Calu3 (cell line): ENCODE measurements at regions not wholly inside any gene's neighbourhood (a gene's known extent, or its start where the extent isn't known, plus 50 kb on each side); places are given as distances from the start of the nearest gene placed in this dataset.

Source experiments
- BruUV-seq: library from RNA; stranded (reverse); fragments of 400-500 nt; replicated peaks from 2 replicates; lab custom pipeline; 2021; lab: Mats Ljungman, UMichigan
- CTCF ChIA-PET: fragments of 300-600 bp; sonication (Branson Sonifier 250); formaldehyde crosslinking; loops from one replicate; lab custom pipeline; 2022; ENCODE audit warnings: antibody characterized with exemption; lab: Charles Lee
- DNase-seq: peaks from one replicate; pipeline ENCODE4 v3.0.0; 2022
- H3K27ac Mint-ChIP-seq: one replicate; pipeline ENCODE4 v1.8.0; 2022; ENCODE audit warnings: mixed read lengths; ENCODE audit not compliant: unreplicated experiment
- H3K27me3 Mint-ChIP-seq: one replicate; pipeline ENCODE4 v1.8.0; 2022; ENCODE audit warnings: mixed read lengths; ENCODE audit not compliant: unreplicated experiment
- H3K36me3 Mint-ChIP-seq: one replicate; pipeline ENCODE4 v1.8.0; 2022; ENCODE audit warnings: mild to moderate bottlenecking, moderate library complexity, mixed read lengths; ENCODE audit not compliant: insufficient read depth, unreplicated experiment
- H3K4me1 Mint-ChIP-seq: one replicate; pipeline ENCODE4 v1.8.0; 2022; ENCODE audit warnings: mild to moderate bottlenecking, low read depth, mixed read lengths; ENCODE audit not compliant: unreplicated experiment
- H3K4me3 Mint-ChIP-seq: one replicate; pipeline ENCODE4 v1.8.0; 2022; ENCODE audit warnings: mild to moderate bottlenecking, low read depth, moderate library complexity, mixed read lengths; ENCODE audit not compliant: unreplicated experiment
- H3K9me3 Mint-ChIP-seq: one replicate; pipeline ENCODE4 v1.8.0; 2022; ENCODE audit warnings: low read depth, mixed read lengths; ENCODE audit not compliant: unreplicated experiment
- CTCF ChIP-seq: fragments of 200-600 bp; IDR thresholded peaks from one replicate; pipeline ENCODE4 v1.8.0; 2022; ENCODE audit warnings: antibody characterized with exemption; ENCODE audit not compliant: unreplicated experiment
- intact Hi-C: fragments of 100-400 bp; cut with micrococcal nuclease; formaldehyde crosslinking; loops from one replicate; pipeline ENCODE4 v1.10.0; 2022; ENCODE audit not compliant: unreplicated experiment

DNA sequence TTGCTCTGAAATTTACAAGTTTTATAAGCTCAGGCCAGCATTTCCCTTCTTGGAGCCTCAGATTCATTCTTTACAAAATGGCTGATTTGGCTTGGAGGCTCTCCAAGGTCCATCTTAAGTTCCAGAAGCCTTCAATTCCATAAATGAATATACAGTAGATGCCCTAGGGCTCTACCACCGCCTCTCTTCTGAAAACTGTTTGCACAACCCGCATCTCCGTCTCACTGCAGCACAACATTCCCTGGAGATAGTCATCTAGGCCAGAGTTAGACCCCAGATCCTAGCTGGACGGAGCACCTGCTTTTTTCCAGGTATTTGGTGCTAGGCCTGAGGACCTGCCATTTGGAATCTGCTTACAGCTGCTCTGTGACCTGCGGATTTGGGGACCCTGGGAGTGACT is 50.5 kb upstream of the NRP1 start:
- BruUV-seq: no TSS peak
- intact Hi-C loops: no loop called here
- Mint-ChIP-seq H3K36me3 (no peaks in the 10 kb centered on the region), H3K4me1 (peaks cover 9% of the 10 kb centered on the region), H3K9me3 (no peaks in the 10 kb centered on the region), H3K27me3 (no peaks in the 10 kb centered on the region), H3K27ac (no peak overlapping the region), H3K4me3 (no peak overlapping the region)
- DNase-seq: no peak
- TF ChIP-seq CTCF: no peak
- CTCF ChIA-PET: no interaction called here
